Endothelial cell of umbilical vein (primary cell): ENCODE measurements at regions not wholly inside any gene's neighbourhood (a gene's known extent, or its start where the extent isn't known, plus 50 kb on each side); places are given as distances from the start of the nearest gene placed in this dataset.

ENCODE experiments used
- BruUV-seq: library from RNA; stranded (reverse); fragments of 400-500 nt; replicated peaks from 2 replicates; lab custom pipeline; 2021; lab: Mats Ljungman, UMichigan
- CTCF ChIA-PET: fragments of 300-600, 350-600 bp; sonication (Branson Sonifier 250); formaldehyde crosslinking; loops from one replicate; lab custom pipeline; 2021; ENCODE audit warnings: antibody characterized with exemption, inconsistent platforms; lab: Charles Lee
- POLR2A ChIA-PET: fragments of 300-600, 350-600 bp; sonication (Branson Sonifier 250); formaldehyde crosslinking; loops from one replicate; lab custom pipeline; 2021; ENCODE audit warnings: antibody characterized with exemption, inconsistent platforms; lab: Charles Lee
- DNase-seq: peaks from one replicate; pipeline ENCODE4 v3.0.0-alpha.2; 2011; ENCODE audit warnings: low read depth, low spot score
- FAIRE-seq: peaks from 2 replicates; lab custom pipeline; 2011; peaks lifted over from hg19 to GRCh38; lab: Jason Lieb, UNC
- H2AFZ ChIP-seq: 2 replicates; pipeline ENCODE4 v1.6.0; 2012; ENCODE audit warnings: low read depth, low read length, control low read depth, inconsistent platforms
- H3K27ac ChIP-seq: 2 replicates; pipeline ENCODE4 v1.5.1; 2011; ENCODE audit warnings: low read depth, mild to moderate bottlenecking, control low read depth, low read length, moderate library complexity; ENCODE audit not compliant: insufficient read depth
- H3K27me3 ChIP-seq, 2 experiments: 2 replicates each; pipeline versions ENCODE4 v1.6.0 to v1.6.1; 2011; ENCODE audit warnings: low read length in 2 of 2, mixed read lengths in 1 of 2; ENCODE audit not compliant: control insufficient read depth in 2 of 2, insufficient read depth in 2 of 2
- H3K36me3 ChIP-seq, 2 experiments: 2 replicates in 1 of 2; 3 replicates in 1 of 2; pipeline ENCODE4 v1.5.1; 2011; ENCODE audit warnings: low read length in 2 of 2, mild to moderate bottlenecking in 1 of 2, moderate library complexity in 1 of 2; ENCODE audit not compliant: control insufficient read depth in 2 of 2, insufficient read depth in 2 of 2; ENCODE audit errors: extremely low read depth in 1 of 2
- H3K4me1 ChIP-seq: 3 replicates; pipeline ENCODE4 v1.5.1; 2011; ENCODE audit warnings: mild to moderate bottlenecking, low read length; ENCODE audit not compliant: control insufficient read depth, insufficient read depth; ENCODE audit errors: extremely low read depth
- H3K4me2 ChIP-seq: 2 replicates; pipeline ENCODE4 v1.6.1; 2011; ENCODE audit warnings: low read length, control low read depth, mixed read lengths; ENCODE audit not compliant: insufficient read depth
- H3K4me3 ChIP-seq, 3 experiments: fragments of 200-600 bp in 1 of 3; sonication (generic), shearing (Covaris generic) in 1 of 3; replicated peaks in 1 of 3; 2 replicates each; pipeline ENCODE4 v1.5.1; 2011 to 2016; ENCODE audit warnings: control low read depth in 3 of 3, low read length in 3 of 3, mild to moderate bottlenecking in 2 of 3, inconsistent platforms in 1 of 3, low read depth in 1 of 3, moderate library complexity in 1 of 3; ENCODE audit not compliant: insufficient read depth in 1 of 3
- H3K79me2 ChIP-seq: 2 replicates; pipeline ENCODE4 v1.6.0; 2012; ENCODE audit warnings: low read length, inconsistent platforms; ENCODE audit not compliant: control insufficient read depth, insufficient read depth
- H3K9ac ChIP-seq: replicated peaks from 2 replicates; pipeline ENCODE3; 2011; ENCODE audit warnings: low read length, control low read depth; ENCODE audit not compliant: insufficient read depth; ENCODE audit errors: extremely low read depth
- H3K9me1 ChIP-seq: replicated peaks from 3 replicates; pipeline ENCODE4 v1.6.0; 2011; ENCODE audit warnings: mild to moderate bottlenecking, low read length; ENCODE audit not compliant: control insufficient read depth, insufficient read depth; ENCODE audit errors: extremely low read depth
- H3K9me3 ChIP-seq: replicated peaks from 2 replicates; pipeline ENCODE4 v1.5.1; 2012; ENCODE audit warnings: low read length, inconsistent platforms; ENCODE audit not compliant: control insufficient read depth, insufficient read depth
- H4K20me1 ChIP-seq: replicated peaks from 2 replicates; pipeline ENCODE3; 2011; ENCODE audit warnings: mild to moderate bottlenecking, low read length; ENCODE audit not compliant: control insufficient read depth, insufficient read depth; ENCODE audit errors: extremely low read depth
- CTCF ChIP-seq, 2 donors: IDR thresholded peaks; 1 replicate in 1 of 2; 2 replicates in 1 of 2; pipeline ENCODE4 v1.5.1; 2011; ENCODE audit warnings: low read length in 2 of 2, mild to moderate bottlenecking in 2 of 2, moderate library complexity in 2 of 2, control low read depth in 1 of 2, inconsistent platforms in 1 of 2, low read depth in 1 of 2; ENCODE audit not compliant: insufficient read depth in 1 of 2; ENCODE audit errors: extremely low read depth in 1 of 2
- EZH2 ChIP-seq: IDR thresholded peaks from 2 replicates; pipeline ENCODE4 v1.6.1; 2012; ENCODE audit warnings: borderline replicate concordance, low read depth, mild to moderate bottlenecking, moderate library complexity, low read length, inconsistent platforms; ENCODE audit not compliant: severe bottlenecking
- FOS ChIP-seq: IDR thresholded peaks from 2 replicates; pipeline ENCODE4 v1.6.1; 2011; ENCODE audit warnings: mild to moderate bottlenecking, low read length, moderate library complexity, borderline replicate concordance; ENCODE audit not compliant: insufficient read depth
- GATA2 ChIP-seq: IDR thresholded peaks from 2 replicates; pipeline ENCODE4 v1.7.0; 2011; ENCODE audit warnings: low read depth, mild to moderate bottlenecking, moderate library complexity, mixed read lengths, low read length; ENCODE audit not compliant: insufficient read length, insufficient read depth
- JUN ChIP-seq: IDR thresholded peaks from 2 replicates; pipeline ENCODE4 v1.6.1; 2011; ENCODE audit warnings: borderline replicate concordance, low read depth; ENCODE audit not compliant: insufficient read length, insufficient read depth
- MAX ChIP-seq: IDR thresholded peaks from 2 replicates; pipeline ENCODE4 v1.6.1; 2011; ENCODE audit not compliant: insufficient read depth, insufficient read length
- MYC ChIP-seq: IDR thresholded peaks from one replicate; pipeline ENCODE4 v1.6.1; 2011; ENCODE audit warnings: mild to moderate bottlenecking, low read depth, low read length
- POLR2A ChIP-seq: IDR thresholded peaks from 2 replicates; pipeline ENCODE4 v1.6.1; 2012; ENCODE audit warnings: low read depth, mild to moderate bottlenecking, control low read depth, low read length
- POLR2AphosphoS5 ChIP-seq: IDR thresholded peaks from 2 replicates; pipeline ENCODE4 v1.6.1; 2012; ENCODE audit warnings: low read depth, mild to moderate bottlenecking, control low read depth, low read length, moderate library complexity; ENCODE audit not compliant: insufficient read depth
- dilution Hi-C: fragments of 300-500 bp; cut with MboI; formaldehyde crosslinking; loops from one replicate; pipeline ENCODE4 v1.15.0; 2019; ENCODE audit warnings: low sequenced_read_pairs; ENCODE audit not compliant: extremely low pct_ligation_motif_present
- intact Hi-C: fragments of 100-400 bp; cut with micrococcal nuclease; formaldehyde crosslinking; loops from one replicate; pipeline ENCODE4 v1.10.0; 2022

- intact Hi-C loops = no loop called here
Measured at GRCh38 chr11:22466809-22467208, 128.6 kb downstream of the SLC17A6 start.

More at GRCh38 chr11:22466809-22467208, 128.6 kb downstream of the SLC17A6 start:
- H4K20me1 ChIP-seq = no peaks in the 10 kb centered on the region
- no peaks in the 10 kb centered on the region for H3K36me3 ChIP-seq
- no peak overlapping the region for H3K4me3 ChIP-seq
- H3K4me2 ChIP-seq = no peak overlapping the region
- H3K79me2 ChIP-seq = no peaks in the 10 kb centered on the region
- peaks cover 0 to 3% of the 10 kb centered on the region in 2 experiments for H3K27me3 ChIP-seq
- no TSS peak for BruUV-seq
- H2AFZ ChIP-seq = no peak overlapping the region
- DNase-seq (no peak), FAIRE-seq (no peak)
- H3K9me1 ChIP-seq = no peaks in the 10 kb centered on the region
- dilution Hi-C loops = no loop called here
- no peak overlapping the region for H3K27ac ChIP-seq
- no peaks in the 10 kb centered on the region for H3K4me1 ChIP-seq
- CTCF ChIA-PET = no interaction called here
- no peak overlapping the region for H3K9ac ChIP-seq
- POLR2A ChIA-PET = no interaction called here
- no peak for TF ChIP-seq POLR2AphosphoS5
- no peak for TF ChIP-seq GATA2
- TF ChIP-seq FOS = no peak
- TF ChIP-seq MYC = no peak
- TF ChIP-seq EZH2 = no peak
- TF ChIP-seq CTCF (IDR thresholded peaks at IDR 0.05; ENCODE audit: extremely low read depth in 1 of 2, insufficient read depth in 1 of 2, low read depth in 1 of 2, low read length in 2 of 2) = no peak
- TF ChIP-seq MAX = no peak
- TF ChIP-seq POLR2A = no peak
- TF ChIP-seq JUN = no peak
- H3K9me3 ChIP-seq = no peaks in the 10 kb centered on the region
